ENCODE measurements at regions not wholly inside any gene's neighbourhood (a gene's known extent, or its start where the extent isn't known, plus 50 kb on each side); places are given as distances from the start of the nearest gene placed in this dataset.
"Not testable (repeated sequence)": the region's sequence is repeated elsewhere in the genome, so short reads cannot be mapped to it uniquely, and the experiment has no call there.

DNA sequence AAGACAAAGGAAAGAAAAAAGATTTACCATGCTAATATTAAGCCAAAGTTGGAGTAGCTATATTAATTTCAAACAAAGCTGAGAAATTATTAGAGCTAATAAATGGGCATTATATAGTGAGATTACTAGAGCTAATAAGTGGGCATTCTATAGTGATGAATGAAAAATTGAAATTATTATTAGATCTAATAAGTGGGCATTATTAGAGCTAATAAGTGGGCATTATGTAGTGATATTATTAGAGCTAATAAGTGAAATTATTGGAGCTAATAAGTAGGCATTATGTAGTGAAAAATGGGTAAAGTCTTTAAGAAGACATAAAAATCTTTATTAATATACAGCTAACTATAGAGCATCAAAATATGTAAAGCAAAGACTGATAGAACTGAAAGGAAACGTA, 745.7 kb downstream of the TRIB2 start:
- no peak for DNase-seq

DNA sequence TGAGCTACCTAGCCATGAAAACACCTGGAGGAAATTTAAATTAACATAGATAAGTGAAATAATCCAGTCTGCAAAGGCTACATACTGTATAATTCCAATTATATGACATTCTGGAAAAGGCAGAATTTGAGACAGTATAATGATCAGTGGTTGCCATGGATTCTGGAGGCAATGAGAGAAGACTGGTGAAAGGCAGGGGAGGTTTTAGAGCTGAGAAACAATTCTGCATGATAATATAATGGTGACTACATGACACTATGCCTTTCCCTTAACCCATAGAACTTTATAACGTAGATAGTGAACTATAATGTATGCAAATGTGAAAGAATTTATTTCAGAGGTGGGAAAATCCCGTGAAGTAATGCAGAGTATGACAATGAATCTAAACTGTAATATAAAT, 749.3 kb downstream of the TRIB2 start:
- no peak for DNase-seq

DNA sequence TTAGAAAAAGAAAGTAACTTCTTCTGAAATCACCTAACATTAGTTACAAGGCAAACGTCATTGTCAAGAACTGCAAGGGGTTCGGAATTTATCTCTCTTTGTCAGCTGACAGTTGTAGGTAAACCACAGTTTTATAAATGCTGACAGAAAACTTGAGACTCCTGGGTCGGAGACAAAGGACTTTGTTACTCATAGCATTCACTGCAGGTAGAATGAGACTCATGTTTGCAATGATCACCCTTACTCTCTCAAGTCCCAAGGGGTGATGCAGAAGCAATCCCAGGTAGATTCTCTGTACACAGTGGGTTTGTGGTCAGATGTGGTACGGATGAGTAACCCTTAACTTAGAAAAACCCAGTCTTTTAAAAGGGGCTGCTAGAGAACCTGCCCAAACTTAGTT, 757.8 kb downstream of the TRIB2 start:
- DNase-seq: no peak

DNA sequence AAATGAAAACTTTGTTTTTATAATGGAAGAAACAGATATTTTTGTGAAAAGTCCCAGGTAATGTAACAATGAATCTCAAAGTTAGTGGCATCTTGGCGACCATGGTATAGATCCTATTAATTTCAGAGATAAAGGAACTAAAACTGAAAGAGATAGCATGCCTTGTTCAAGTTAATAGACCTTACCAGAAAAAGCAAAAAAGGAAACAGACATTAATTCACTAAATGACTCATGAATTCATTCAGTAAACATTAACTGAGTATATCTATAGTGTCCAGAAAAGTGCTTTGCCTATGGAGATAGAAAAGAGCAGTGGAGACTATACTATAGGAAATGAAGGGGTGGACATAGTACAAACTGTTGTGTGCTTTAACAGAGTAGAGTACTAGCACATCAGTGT, 763.3 kb downstream of the TRIB2 start:
- DNase-seq: no peak

DNA sequence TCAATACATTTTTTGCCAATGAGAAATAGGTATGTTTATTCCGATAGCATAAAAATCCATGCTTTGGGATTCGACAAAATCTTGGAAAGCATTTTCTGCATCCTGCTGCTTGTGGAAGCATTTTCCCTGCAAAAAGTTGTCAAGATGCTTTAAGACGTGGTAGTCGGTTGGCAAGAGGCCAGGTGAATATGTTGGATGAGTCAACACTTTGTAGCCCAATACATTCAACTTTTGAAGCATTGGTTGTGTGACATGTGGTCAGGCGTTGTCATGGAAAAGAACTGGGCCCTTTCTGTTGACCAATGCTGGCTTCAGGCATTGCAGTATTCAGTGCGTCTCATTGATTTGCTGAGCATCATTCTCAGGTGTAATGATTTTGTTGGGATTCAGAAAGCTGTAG, 764.5 kb downstream of the TRIB2 start:
- no peak for DNase-seq

DNA sequence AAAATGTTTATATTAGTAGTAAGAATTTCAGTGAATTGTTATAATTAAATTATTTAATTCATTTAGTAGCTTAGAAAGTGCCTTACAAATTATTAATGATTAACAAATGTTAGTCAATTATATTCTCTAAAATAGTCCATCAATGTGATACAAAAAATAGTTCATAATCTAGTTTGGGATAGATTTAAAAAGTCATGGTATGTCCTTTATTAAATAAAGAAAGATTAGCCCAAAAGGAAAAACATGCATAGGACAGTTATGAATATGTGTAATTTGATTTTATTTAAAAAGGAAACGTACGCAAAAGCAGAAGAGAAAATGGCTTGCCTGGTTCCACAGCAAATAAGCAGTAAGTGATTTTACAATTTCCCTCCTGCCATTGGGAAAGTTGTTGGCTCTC, 768.5 kb downstream of the TRIB2 start:
- no peak for DNase-seq

DNA sequence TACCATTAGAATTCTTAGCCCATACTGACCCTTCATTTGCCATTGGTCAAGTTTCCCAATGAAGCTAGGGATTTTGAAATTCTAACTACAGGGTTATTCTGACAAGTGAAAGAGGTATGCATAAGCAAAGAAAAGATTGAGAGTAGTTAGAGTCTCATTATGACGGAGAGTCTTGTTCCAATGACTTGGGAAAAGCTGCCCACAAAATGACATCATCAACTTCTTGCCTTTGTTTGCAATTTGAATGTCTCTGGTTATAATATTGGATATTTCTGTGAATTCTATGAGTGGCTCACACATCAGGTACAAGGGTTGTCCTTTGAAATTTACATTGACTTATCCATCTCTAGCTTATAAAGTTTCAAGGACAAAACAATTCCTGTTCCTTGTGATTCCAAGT, 772.2 kb downstream of the TRIB2 start:
- DNase-seq: no peak

DNA sequence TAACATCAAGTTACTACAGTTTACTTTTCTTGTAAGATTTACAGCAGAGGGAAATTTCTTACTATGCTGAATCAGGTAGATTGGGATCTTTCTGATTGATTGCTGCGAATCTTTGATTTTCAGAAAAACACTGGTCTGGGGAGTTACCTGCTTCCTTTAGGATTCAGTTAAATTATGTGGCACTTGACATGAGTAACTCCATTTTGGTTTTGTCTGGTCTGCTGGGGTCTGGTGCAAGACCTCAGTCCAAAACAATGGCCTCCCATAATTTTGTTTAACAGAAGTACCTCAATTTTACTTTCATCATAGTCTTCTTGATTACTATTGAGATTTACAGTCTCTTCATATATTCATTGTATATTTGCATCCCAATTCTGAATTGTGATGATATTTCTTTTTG, 775.5 kb downstream of the TRIB2 start:
- DNase-seq: no peak

DNA sequence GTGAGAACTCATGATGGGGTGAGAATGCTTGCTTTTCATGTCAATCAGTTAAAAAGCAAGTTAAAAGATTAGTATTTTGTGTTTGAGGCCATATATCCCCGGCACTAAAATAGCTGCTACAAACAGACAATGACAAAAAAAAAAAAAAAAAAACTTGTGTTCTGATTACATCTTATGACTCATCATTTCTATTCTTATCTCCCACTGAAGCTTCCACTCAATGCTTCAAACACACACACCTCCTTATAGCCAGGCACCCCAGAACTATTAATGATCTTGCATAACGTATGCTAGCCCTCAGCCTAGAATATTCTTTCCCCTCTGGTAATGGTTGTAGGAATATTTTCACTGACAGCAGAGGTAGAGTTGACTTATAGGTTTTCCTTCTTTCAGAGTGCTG, 778.3 kb downstream of the TRIB2 start:
- no peak for DNase-seq

DNA sequence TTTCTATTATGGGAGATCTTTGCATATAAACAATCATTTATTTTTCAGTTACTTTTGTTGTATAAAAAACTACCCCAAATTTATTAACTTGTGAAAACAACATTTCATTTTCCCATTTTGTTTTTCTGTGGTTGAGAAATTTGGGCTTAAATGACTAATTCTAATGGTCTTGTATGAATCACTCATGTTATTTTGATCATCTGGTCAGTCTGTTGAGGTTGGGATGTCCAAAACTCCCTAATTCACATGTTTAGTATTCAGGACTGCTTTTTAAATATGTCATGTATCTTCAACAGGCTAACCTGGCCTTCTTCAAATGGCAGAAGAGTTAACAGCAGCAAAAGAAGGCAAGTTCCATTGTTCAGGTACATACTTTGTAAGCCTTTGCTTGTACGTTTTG, 788.1 kb downstream of the TRIB2 start:
- no peak for DNase-seq

DNA sequence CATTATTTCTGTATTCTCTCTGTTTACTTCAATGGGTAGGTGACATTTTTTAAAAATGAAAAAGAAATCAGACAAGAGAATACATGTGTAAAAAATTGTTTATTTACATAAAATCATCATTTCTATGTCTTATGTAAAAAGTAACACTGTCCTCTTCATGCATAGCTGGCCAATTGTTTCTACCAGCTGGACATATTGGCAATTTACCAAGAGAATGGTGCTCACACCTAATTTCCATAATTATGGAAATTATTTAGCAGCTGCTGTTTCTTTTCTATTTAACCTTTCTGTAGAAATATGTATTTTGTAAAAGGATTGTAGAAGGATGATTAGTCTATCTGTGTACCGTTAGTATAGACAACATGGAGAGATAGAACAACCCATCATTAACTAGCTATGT, 791.9 kb downstream of the TRIB2 start:
- no peak for DNase-seq

DNA sequence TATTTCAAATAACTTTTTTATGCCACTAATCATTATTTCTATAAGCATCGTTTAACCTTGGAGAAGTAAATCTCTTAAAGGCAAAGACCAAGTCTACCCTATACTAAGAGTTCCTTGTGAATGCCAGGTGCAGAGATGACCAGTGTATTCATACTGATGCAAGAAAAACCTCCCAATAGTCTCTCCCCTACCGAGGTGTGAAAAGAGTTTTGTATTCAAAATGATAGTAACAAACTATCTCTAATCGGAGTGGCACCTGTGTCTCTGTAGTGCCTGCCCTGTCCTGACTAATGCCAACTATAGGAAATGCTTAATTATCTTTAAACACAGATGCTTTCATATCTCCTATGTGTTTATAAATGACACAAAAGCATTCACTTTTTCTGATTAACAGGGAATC, 798.5 kb downstream of the TRIB2 start:
- no peak for DNase-seq

DNA sequence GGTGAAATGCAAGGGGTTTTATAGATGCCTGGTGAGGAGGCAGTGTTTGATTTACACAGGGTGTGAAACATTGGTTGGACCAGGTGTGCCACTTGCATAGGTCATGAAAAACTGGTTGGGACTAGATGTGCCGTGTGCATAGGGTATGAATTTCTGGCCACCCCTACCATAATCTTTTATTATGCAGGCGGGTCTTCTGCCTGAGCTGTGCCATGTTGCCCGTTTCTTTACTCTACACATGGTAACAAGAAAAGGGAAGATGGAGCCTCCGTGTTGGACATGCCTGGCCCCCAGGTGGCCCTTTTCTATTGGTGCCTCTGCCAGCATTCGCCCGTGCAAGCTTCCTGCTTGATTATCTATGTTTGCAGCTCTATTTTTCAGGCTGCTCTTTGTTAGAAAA, 805.4 kb downstream of the TRIB2 start:
- no peak for DNase-seq

DNA sequence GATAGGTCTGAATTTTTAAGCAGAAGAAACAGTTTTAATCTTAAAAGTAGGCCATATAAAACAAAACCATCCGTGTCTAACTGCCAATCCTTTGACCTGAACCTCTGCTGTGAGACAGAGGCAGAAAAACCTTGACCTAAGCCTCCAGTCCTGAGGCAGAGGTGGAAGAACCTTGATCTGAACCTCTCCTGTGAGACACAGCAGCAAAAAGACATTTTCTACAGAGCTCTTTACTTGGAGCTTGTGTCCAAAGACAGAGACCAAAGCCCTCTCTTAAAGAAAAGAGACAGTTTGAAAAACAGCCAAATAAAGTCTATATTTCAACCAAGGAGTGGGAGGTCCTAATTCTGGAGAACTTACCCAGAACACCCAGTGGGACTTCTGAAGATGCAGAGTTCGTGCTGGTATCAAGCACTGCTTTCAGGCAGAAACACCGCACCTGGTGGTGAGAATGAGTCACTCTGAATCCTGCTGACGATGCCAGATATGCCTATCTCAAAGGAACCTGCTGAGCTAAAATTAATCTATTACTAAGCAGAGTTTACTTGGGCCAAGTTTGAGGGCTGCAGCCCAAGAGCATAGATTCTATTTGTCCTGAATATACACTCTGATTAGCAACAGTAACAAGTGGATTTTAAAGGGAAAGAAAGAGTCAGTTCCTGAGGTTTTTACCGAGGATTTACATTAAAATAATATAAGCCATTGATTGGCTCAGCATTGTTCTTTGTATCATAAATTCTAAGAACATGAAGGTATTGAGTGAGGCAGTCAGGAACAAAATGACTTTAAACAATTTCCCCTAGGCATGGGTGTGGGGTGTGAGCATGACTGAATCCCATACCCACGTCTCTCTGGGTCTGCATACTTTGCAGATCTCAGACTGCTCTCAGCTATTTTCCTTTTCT, 806.4 kb downstream of the TRIB2 start:
- no peak for DNase-seq

DNA sequence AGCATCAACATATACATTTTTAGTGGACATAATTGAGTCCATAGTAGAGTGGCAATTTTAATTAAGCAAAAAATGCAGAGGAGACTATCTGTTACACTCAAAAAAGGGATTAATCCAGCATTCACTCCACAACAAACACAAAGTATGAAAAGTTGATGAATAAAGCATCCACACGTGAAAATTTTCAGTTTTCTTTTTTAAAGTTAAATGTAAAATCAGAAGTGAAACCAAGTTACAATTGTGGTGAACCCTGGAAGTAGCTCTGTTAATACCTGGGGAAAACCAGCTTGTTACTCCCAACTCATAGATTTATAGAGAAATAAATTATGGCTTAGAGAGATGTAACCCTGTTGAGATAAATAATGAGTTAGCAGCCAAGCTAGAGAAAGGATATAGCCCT, 807.8 kb downstream of the TRIB2 start:
- DNase-seq: no peak

DNA sequence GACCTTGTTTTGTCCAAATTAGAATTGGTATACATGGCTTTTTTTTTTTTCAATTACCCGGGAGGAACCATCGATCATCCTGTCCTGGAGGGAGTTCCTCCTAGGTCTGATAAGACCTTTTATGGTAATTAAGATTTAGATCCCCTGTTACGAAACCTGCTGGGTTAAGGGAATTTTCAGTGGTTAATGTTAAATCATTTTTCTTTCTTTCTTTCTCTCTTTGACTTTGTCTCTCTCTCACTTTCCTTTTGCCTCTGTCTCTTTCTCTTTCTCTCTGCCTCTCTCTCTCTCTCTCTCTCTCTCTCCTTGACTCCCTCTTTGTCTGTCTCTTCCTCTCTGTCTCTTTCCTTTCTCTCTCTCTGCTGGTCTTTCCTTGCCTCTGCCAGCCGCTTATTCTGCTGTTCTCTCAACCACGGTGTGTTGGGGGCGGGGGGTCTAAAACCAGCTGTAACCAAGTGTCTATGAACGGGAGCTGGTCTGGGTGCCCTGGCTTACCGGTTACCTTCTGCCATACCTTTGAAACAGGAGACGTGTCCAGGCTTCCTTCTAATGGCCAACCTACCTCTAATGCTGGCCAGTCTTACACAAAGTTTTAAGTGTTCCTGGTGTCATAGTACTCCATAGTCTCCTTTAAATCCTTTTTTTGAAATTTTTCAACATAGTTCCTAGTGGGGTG, 815.1 kb downstream of the TRIB2 start:
- DNase-seq: not testable (repeated sequence)

DNA sequence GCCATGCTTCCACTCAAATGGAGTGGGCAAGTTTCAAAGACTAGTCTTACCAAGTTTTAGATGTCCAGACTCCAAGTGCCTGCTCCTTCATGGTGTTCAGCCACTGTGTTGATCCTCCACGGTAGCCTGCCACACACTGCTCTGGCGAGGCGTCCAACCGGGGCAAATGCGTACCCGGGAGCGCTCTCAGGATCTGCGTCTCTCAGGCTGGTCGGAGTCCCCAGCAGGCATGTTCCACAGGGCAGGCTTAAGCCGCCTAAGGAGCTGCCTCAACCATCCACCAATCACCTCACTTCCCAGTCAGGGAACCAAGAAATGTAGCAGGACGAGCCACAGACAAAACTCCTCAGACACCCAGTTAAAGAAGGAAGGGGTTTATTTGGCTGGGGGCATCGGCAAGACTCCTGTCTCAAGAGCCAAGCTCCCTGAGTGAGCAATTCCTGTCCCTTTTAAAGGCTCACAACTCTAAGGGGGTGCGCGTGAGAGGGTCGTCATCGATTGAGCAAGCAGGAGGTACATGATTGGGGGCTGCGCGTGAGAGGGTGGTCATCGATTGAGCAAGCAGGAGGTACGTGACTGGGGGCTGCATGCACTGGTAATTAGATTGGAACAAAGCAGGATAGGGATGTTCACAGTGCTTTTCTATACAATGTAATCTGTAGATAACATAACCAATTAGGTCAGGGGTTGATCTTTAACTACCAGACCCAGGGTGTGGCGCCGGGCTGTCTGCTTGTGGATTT, 816.2 kb downstream of the TRIB2 start:
- not testable (repeated sequence) for DNase-seq

DNA sequence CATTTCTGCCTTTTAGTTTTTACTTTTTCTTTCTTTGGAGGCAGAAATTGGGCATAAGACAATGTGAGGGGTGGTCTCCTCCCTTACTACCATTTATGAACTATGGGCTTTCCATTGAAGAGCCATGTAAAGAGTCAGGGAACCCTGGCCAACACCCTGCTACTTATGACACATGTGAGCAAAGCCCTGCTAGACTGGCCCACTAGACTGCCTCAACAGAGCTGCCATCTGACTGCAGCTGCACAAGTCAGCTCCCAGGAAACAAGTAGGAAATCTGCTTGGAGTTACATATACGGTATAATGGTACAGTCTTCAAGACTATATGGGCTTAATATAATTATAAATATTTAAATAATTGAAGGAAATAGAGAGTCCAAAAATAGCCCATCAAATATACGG, 816.8 kb downstream of the TRIB2 start:
- DNase-seq: no peak

DNA sequence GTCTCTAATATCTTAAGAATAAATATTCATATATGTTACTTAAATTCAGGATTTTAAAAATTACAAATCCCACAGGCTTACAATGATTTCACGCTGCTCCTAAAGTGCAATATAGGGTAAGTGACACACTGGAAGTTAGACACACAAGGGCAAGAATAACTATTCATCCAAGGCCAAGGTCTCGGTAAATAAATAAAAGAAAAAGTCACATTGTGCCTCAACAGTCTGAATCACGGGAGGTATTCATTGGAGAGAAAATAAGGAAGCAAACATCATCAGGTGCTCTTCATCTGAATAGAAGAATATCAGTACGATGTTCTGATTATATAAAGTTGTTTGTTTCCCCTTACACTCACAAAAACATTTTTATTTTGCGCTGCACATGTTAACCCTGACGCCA, 820.2 kb downstream of the TRIB2 start:
- no peak for DNase-seq

DNA sequence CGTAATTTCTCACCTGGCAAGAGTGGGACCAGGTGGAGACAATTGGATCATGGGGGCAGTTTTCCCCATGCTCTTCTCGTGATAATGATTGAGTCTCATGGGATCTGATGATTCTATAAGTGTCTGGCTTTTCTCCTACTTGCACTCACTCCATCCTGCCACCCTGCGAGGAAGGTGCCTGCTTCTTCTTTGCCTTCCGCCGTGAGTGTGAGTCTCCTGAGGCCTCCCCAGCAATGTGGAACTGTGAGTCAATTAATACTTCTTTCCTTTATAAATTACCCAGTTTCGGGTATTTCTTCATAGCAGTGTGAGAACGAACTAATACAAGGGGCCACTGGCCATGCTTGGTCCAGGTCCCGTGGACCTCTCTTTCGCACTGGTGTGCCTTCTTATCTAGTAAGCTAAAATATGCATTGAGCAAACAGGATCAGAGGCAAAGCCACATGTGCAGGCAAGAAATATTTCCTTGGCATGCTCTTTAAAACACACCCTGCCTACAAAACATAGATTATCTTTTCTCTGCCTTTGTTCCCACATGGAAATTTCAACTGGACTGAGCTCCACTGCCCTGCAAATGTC, 821.1 kb downstream of the TRIB2 start:
- no peak for DNase-seq

DNA sequence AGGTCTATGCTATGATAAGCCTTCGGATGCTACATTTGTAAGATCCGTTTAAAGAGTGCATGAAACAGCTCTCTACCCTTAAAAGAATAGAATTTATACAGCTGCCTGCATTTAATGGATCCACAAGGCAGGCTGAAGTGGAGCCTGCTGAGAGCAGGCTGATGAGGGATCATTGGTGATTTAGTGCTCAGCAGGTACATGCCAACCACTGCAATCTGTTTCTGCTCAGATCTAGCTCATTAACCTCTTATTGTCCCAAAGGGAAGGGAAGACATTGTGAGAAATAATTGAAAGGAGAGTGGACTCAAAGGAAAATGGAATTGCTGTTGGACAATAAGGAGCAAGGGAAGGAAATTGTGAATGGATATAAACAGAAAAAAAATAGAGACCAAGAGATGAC, 822.6 kb downstream of the TRIB2 start:
- no peak for DNase-seq

DNA sequence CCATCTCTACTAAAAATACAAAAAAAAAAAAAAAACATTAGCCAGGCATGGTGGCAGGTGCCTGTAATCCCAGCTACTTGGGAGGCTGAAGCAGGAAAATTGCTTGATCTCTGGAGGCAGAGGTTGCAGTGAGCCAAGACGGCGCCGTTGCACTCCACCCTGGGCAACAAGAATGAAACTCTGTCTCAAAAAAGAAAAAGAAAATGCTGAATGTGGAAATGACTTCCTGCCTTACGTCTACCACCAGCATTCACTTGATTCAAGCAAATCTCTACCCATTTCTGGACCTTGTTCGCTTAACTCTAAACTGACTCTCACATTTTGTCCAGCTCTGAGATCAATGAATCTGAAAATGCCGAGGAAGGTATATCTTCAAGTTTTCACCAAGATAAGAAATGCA, 825.3 kb downstream of the TRIB2 start:
- DNase-seq: no peak

DNA sequence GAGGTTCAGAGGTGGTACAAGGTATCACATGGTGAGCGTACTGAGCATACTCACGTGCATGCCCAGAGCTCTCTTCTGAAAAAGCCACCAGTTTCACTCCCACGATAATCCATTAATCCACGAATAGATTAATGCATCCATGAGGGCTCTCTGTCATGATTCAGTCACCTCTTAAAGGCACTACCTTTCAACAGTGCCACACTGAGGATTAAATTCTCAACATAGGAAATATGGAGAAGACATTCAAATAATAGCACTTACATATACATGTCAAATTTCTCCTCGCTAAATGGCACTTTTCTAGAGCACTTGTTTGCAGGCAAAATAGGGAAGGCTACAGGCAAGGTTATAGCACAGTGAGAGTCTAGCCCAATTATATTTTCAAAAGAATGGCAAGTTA, 825.9 kb downstream of the TRIB2 start:
- DNase-seq: no peak

DNA sequence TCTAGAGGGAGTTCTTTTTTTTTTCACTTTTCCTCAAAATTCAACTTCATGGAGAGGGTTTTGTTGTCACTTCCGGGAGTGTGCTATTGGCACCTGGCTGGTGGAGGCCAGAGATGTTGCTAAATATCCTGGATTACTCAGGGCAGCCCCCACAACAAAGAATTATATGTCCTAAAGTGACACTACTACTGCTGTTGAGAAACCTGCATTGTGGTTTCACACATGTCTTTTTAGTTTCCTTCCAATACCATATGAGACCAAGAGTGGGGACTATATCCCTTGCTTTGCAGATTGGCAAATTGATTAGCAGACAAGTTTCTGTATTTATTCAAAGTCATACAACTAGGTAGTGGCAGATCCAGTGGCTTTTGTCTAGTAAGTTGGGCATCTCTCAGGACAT, 826.8 kb downstream of the TRIB2 start:
- no peak for DNase-seq
